PC-3 (cell line): ENCODE measurements at regions not wholly inside any gene's neighbourhood (a gene's known extent, or its start where the extent isn't known, plus 50 kb on each side); places are given as distances from the start of the nearest gene placed in this dataset.
A peak's percentile ranks its signal among the peaks of the same experiment; 100 is the strongest.

Experiments
- ATAC-seq: fragments of 200-7000 bp; cut with Tn5 transposase; 2 replicates; pipeline ENCODE4 v1.9.1; 2020; ENCODE audit warnings: mild to moderate bottlenecking, moderate library complexity
- BruUV-seq: library from RNA; stranded (reverse); fragments of 400-500 nt; replicated peaks from 2 replicates; lab custom pipeline; 2021; lab: Mats Ljungman, UMichigan
- CTCF ChIA-PET: fragments of 300-600 bp; sonication (Branson Sonifier 250); formaldehyde crosslinking; loops from one replicate; lab custom pipeline; 2022; ENCODE audit warnings: antibody characterized with exemption; lab: Charles Lee
- POLR2A ChIA-PET: fragments of 300-600 bp; sonication (Branson Sonifier 250); formaldehyde crosslinking; loops from one replicate; lab custom pipeline; 2022; ENCODE audit warnings: antibody characterized with exemption; ENCODE audit not compliant: unreplicated experiment; lab: Charles Lee
- DNase-seq: peaks from one replicate; pipeline ENCODE4 v3.0.0-alpha.2; 2015
- H2AFZ ChIP-seq: fragments of 300-600 bp; sonication (generic); 2 replicates; pipeline ENCODE4 v1.6.0; 2016; ENCODE audit warnings: antibody characterized with exemption, low read length
- H3F3A ChIP-seq: fragments of 300-600 bp; sonication (generic); one replicate; pipeline ENCODE4 v1.6.0; 2017; ENCODE audit warnings: antibody characterized with exemption, low read length, control low read depth, mild to moderate bottlenecking; ENCODE audit not compliant: unreplicated experiment
- H3K27ac ChIP-seq: fragments of 300-600 bp; sonication (generic); 2 replicates; pipeline ENCODE4 v1.5.1; 2016; ENCODE audit warnings: mild to moderate bottlenecking, low read length
- H3K27me3 ChIP-seq: fragments of 300-600 bp; sonication (generic); 2 replicates; pipeline ENCODE4 v1.6.1; 2016; ENCODE audit warnings: low read length, mixed read lengths
- H3K36me3 ChIP-seq: fragments of 300-600 bp; sonication (generic); 2 replicates; pipeline ENCODE4 v1.6.1; 2016; ENCODE audit warnings: low read depth, mixed run types, low read length, mixed read lengths
- H3K4me1 ChIP-seq: fragments of 300-600 bp; sonication (generic); 2 replicates; pipeline ENCODE4 v1.5.1; 2016; ENCODE audit warnings: low read length; ENCODE audit not compliant: insufficient read depth
- H3K4me2 ChIP-seq: fragments of 300-600 bp; sonication (generic); 2 replicates; pipeline ENCODE4 v1.6.0; 2016; ENCODE audit warnings: low read length
- H3K4me3 ChIP-seq: fragments of 300-600 bp; sonication (generic); 2 replicates; pipeline ENCODE4 v1.5.1; 2016; ENCODE audit warnings: mild to moderate bottlenecking, low read length, mixed read lengths
- H3K79me2 ChIP-seq: fragments of 300-600 bp; sonication (generic); 2 replicates; pipeline ENCODE4 v1.6.1; 2017; ENCODE audit warnings: low read length, mixed read lengths
- H3K9ac ChIP-seq: fragments of 300-600 bp; sonication (generic); 2 replicates; pipeline ENCODE4 v1.6.0; 2016; ENCODE audit warnings: mild to moderate bottlenecking, low read length
- H3K9me2 ChIP-seq: fragments of 300-600 bp; sonication (generic); replicated peaks from 2 replicates; pipeline ENCODE4 v1.6.1; 2016; ENCODE audit warnings: mixed run types, low read length, mixed read lengths
- H3K9me3 ChIP-seq: fragments of 300-600 bp; sonication (generic); 2 replicates; pipeline ENCODE4 v1.6.1; 2016; ENCODE audit warnings: low read length, mixed read lengths
- H4K20me1 ChIP-seq: fragments of 300-600 bp; sonication (generic); 2 replicates; pipeline ENCODE4 v1.6.1; 2016; ENCODE audit warnings: low read length, mixed read lengths
- EZH2 ChIP-seq: fragments of 300-600 bp; sonication (generic); IDR thresholded peaks from one replicate; pipeline ENCODE4 v1.6.1; 2017; ENCODE audit warnings: antibody characterized with exemption, mild to moderate bottlenecking, low read length; ENCODE audit not compliant: unreplicated experiment
- EZH2phosphoT487 ChIP-seq: fragments of 300-600 bp; sonication (generic); IDR thresholded peaks from 2 replicates; pipeline ENCODE4 v1.6.1; 2018; ENCODE audit warnings: mild to moderate bottlenecking, antibody characterized with exemption, low read length, borderline replicate concordance
- intact Hi-C: fragments of 100-400 bp; cut with micrococcal nuclease; formaldehyde crosslinking; loops from 2 replicates; pipeline ENCODE4 v1.9.0; 2023
- TF ChIP-seq, protein P1 (sequence below): fragments of 300-600 bp; sonication (generic); conservative IDR thresholded peaks from 2 replicates; pipeline ENCODE4 v1.5.1; 2017; ENCODE audit warnings: antibody characterized with exemption, low read depth, mild to moderate bottlenecking, low read length

DNA sequence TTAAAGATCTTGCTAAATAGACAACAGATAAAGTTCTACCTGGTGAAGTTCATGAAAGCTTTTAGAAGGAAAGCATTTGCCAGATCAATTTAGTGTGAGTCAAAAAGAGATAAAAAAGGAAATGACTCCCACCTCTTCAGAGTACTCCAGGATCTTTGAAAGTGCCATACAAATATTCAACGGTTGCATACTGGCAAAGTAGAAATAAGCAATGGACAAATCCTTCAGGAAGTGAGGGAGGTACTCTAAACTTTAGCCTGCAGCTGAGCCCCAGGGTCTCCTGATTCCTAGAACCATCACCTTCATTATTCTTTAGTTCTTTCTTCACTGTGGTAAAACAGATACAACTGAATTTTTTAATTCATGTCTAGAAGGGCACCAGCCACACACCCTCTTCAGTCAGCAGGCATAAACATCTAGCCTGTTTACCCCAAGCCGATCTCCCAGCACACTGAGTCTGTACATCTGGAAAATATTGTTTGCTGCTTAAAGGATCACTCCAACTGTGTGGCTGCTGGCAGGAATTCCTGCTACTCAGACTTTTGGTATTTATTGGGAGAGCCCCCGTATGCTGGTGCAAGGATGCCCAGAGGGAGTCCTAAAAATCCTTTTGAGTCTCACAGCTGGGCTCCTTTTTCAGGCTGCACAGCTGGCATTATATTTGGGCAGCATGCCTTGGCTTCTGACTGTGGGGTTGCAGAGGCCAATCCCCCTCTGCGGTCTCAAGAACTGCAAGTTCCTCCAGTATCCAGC is 72.3 kb upstream of the SESTD1 start:
- TF ChIP-seq, protein P1, sequence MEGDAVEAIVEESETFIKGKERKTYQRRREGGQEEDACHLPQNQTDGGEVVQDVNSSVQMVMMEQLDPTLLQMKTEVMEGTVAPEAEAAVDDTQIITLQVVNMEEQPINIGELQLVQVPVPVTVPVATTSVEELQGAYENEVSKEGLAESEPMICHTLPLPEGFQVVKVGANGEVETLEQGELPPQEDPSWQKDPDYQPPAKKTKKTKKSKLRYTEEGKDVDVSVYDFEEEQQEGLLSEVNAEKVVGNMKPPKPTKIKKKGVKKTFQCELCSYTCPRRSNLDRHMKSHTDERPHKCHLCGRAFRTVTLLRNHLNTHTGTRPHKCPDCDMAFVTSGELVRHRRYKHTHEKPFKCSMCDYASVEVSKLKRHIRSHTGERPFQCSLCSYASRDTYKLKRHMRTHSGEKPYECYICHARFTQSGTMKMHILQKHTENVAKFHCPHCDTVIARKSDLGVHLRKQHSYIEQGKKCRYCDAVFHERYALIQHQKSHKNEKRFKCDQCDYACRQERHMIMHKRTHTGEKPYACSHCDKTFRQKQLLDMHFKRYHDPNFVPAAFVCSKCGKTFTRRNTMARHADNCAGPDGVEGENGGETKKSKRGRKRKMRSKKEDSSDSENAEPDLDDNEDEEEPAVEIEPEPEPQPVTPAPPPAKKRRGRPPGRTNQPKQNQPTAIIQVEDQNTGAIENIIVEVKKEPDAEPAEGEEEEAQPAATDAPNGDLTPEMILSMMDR = no peak
- TF ChIP-seq EZH2phosphoT487 (no peak), EZH2 (no peak)
- Histone ChIP-seq H3K9me2 (no peaks in the 10 kb centered on the region), H3K4me3 (peak overlapping the region; percentile 21; the same call in 1 of the 2 replicates), H3K4me1 (peaks cover 31% of the 10 kb centered on the region), H3K9me3 (no peaks in the 10 kb centered on the region), H3K27me3 (no peaks in the 10 kb centered on the region), H4K20me1 (no peaks in the 10 kb centered on the region), H3K4me2 (peak overlapping the region; percentile 50), H2AFZ (peak overlapping the region; percentile 38; the same call in 1 of the 2 replicates), H3K79me2 (no peaks in the 10 kb centered on the region), H3K36me3 (no peaks in the 10 kb centered on the region), H3K9ac (no peak overlapping the region), H3K27ac (no peak overlapping the region), H3F3A (no peaks in the 10 kb centered on the region)
- ATAC-seq (peak; percentile 56), DNase-seq (peak; percentile 68)
- ChIA-PET CTCF (no interaction called here), POLR2A (no interaction called here)
- no TSS peak for BruUV-seq
- intact Hi-C loops = no loop called here

DNA sequence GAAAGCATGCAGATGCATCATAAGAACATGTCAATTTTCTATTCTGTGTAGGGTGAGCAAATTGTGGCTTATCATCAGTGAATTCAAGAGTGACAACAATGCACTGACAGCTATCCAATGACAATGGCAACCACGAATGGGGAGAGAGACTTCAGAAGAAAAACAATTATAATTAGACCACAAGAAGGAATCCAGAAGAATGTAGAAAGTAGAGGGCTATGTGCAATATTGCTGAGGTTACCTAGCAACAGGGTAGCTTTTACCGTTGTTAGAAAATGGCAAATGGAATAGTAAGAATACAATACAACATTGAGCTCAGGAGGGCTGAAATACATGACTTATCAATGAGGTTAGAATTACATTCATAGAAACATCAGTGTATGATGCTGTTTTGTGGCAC is 71.1 kb upstream of the SESTD1 start:
- no TSS peak for BruUV-seq
- Histone ChIP-seq H4K20me1 (no peaks in the 10 kb centered on the region), H3K9ac (no peak overlapping the region), H3K27ac (no peak overlapping the region), H3K9me3 (no peaks in the 10 kb centered on the region), H3K4me1 (peaks cover 31% of the 10 kb centered on the region), H3K4me2 (no peak overlapping the region), H3K27me3 (no peaks in the 10 kb centered on the region), H3K79me2 (no peaks in the 10 kb centered on the region), H3K4me3 (no peak overlapping the region), H3K9me2 (no peaks in the 10 kb centered on the region), H3F3A (no peaks in the 10 kb centered on the region), H3K36me3 (no peaks in the 10 kb centered on the region), H2AFZ (no peak overlapping the region)
- POLR2A ChIA-PET = no interaction called here
- no peak for TF ChIP-seq EZH2phosphoT487
- TF ChIP-seq, protein P1 = no peak
- TF ChIP-seq EZH2 = no peak
- no peak for DNase-seq
- ATAC-seq = no peak
- intact Hi-C loops = no loop called here
- CTCF ChIA-PET = no interaction called here

DNA sequence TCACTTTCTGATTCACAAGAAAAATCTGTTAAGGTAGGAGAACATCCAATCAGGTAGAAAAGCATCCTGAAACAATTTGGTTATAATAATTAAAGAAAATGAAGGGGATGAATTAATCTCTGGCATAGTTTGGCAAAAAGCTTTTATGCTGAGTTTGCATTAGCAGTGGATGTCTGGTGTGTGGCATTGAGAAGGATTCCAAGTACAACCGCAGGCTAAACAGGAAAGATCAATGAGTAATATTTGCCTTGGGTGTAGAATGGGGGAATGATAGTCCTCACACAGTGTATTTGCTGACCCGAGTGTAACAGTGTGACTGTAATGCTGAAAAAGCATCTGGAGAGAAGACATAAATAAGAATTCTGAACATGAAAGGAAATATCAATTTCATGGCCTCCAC is 68.3 kb upstream of the SESTD1 start:
- BruUV-seq = no TSS peak
- TF ChIP-seq, protein P1 = no peak
- no peak for TF ChIP-seq EZH2phosphoT487
- no peak for TF ChIP-seq EZH2
- Histone ChIP-seq H3K4me3 (no peak overlapping the region), H4K20me1 (no peaks in the 10 kb centered on the region), H3K9me3 (no peaks in the 10 kb centered on the region), H3F3A (no peaks in the 10 kb centered on the region), H3K27me3 (no peaks in the 10 kb centered on the region), H3K79me2 (no peaks in the 10 kb centered on the region), H3K9me2 (no peaks in the 10 kb centered on the region), H3K36me3 (no peaks in the 10 kb centered on the region), H3K4me1 (peaks cover 31% of the 10 kb centered on the region), H2AFZ (no peak overlapping the region), H3K27ac (0 out of 2 replicates have a peak overlapping the region, but pooled peaks have one; percentile 5), H3K9ac (no peak overlapping the region), H3K4me2 (peak overlapping the region; percentile 49)
- intact Hi-C loops = loop anchor here (1.0 to 5.0 kb wide), 3 partner anchors 46 to 100 kb away; no protein-coding TSS in a partner anchor
- ChIA-PET CTCF (no interaction called here), POLR2A (interaction anchor here (0.7 kb wide), 1 partner anchor 65 kb away, joined by 4 read pairs; no protein-coding TSS in a partner anchor)
- peak; percentile 96 for ATAC-seq
- DNase-seq = peak; percentile 87
